ENCODE measurements at regions not wholly inside any gene's neighbourhood (a gene's known extent, or its start where the extent isn't known, plus 50 kb on each side); places are given as distances from the start of the nearest gene placed in this dataset.

DNA sequence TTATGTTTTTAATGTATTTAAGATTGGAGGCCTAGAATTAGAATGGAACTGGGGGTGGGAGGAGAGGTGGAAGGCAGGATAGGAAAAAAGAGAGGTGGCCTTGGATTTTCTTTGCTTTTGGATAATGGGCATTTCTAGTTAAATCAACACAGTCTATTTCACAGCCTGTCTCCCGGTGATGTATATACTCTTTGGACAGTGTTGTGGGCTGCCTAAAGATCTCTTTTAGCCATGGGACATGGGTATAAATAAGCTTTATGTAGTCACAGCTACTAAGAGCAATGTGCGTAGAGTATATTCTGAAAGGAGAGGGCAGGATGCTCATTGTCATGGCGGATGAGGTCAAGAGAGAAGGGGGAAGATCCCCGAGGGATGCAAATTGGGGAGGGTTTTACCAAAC lies 1084.4 kb upstream of the RBFOX1 start:
- peaks cover 6% of the 10 kb centered on the region; the same call in 1 of the 2 replicates for H3K9me3 ChIP-seq (ENCODE audit: low read length)
- no peak for ATAC-seq
- no peak overlapping the region for H3K4me3 ChIP-seq (replicated peaks in 1 of 3; ENCODE audit: insufficient read depth in 1 of 3, low read depth in 2 of 3, low read length in 3 of 3)
- DNase-seq (ENCODE audit: low spot score), result no peak
- no peak overlapping the region for H3K27ac ChIP-seq (ENCODE audit: extremely low read length, insufficient read depth, low read length)
- H4K20me1 ChIP-seq (ENCODE audit: insufficient read depth, low read length), result no peaks in the 10 kb centered on the region
- intact Hi-C loops (cut with micrococcal nuclease; ENCODE audit: unreplicated experiment) (no loop called here), in situ Hi-C loops (cut with HindIII; ENCODE audit: extremely low pct_ligation_motif_present, low pct_unique_long_range_greater_than_20kb) (no loop called here)
- CTCF ChIA-PET (ENCODE audit: low intra/inter-chr PET ratio, low total read pairs), result no interaction called here
- no peaks in the 10 kb centered on the region for H3K36me3 ChIP-seq (replicated peaks in 1 of 2; ENCODE audit: control insufficient read depth in 1 of 2, insufficient read depth in 2 of 2, low read length in 2 of 2)
- no peaks in the 10 kb centered on the region for H3K27me3 ChIP-seq (ENCODE audit: control insufficient read depth in 1 of 2, insufficient read depth in 2 of 2, low read length in 2 of 2)
- no TSS peak for BruUV-seq (replicated peaks)
- no peaks in the 10 kb centered on the region for H3K4me1 ChIP-seq (ENCODE audit: insufficient read depth, low read length)
- no peaks in the 10 kb centered on the region for H3K79me2 ChIP-seq (ENCODE audit: insufficient read depth, low read length)
- no peak for FAIRE-seq
- no peak overlapping the region for H3K4me2 ChIP-seq (ENCODE audit: low read depth, low read length)
- POLR2A ChIA-PET, result no interaction called here
- H2AFZ ChIP-seq (ENCODE audit: low read length), result no peak overlapping the region
- H3K9ac ChIP-seq (ENCODE audit: insufficient read depth, low read depth, low read length), result no peak overlapping the region
- WGBS (ENCODE audit: low lambda C conversion rate), result 49% methylated on average over 4 of the region's 4 CpGs
- TF ChIP-seq RBFOX2 (IDR thresholded peaks at IDR 0.05; ENCODE audit: low read depth, low read length) (no peak), NFRKB (IDR thresholded peaks at IDR 0.05) (no peak), TOE1 (CRISPR knock-in tag; IDR thresholded peaks at IDR 0.05) (no peak), NR2F6 (IDR thresholded peaks at IDR 0.05) (no peak), NR2F6 (CRISPR knock-in tag; IDR thresholded peaks at IDR 0.05) (no peak), ZNF878 (CRISPR knock-in tag; IDR thresholded peaks at IDR 0.05) (no peak), CHD2 (IDR thresholded peaks at IDR 0.05; ENCODE audit: low read depth, low read length) (no peak), ZNF136 (CRISPR knock-in tag; IDR thresholded peaks at IDR 0.05; ENCODE audit: low read depth) (no peak), KLF16 (CRISPR knock-in tag; IDR thresholded peaks at IDR 0.05) (no peak), HNRNPK (IDR thresholded peaks at IDR 0.05; ENCODE audit: low read depth, low read length, poor library complexity, severe bottlenecking) (no peak), GZF1 (CRISPR knock-in tag; IDR thresholded peaks at IDR 0.05) (no peak), RBM22 (optimal IDR thresholded peaks at IDR 0.05; ENCODE audit: low read length) (no peak), ZNF788 (CRISPR knock-in tag; IDR thresholded peaks at IDR 0.05; ENCODE audit: borderline replicate concordance) (no peak)
- TF ChIP-seq, protein P1, sequence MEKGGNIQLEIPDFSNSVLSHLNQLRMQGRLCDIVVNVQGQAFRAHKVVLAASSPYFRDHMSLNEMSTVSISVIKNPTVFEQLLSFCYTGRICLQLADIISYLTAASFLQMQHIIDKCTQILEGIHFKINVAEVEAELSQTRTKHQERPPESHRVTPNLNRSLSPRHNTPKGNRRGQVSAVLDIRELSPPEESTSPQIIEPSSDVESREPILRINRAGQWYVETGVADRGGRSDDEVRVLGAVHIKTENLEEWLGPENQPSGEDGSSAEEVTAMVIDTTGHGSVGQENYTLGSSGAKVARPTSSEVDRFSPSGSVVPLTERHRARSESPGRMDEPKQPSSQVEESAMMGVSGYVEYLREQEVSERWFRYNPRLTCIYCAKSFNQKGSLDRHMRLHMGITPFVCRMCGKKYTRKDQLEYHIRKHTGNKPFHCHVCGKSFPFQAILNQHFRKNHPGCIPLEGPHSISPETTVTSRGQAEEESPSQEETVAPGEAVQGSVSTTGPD (CRISPR knock-in tag; IDR thresholded peaks at IDR 0.05), result no peak
- TF ChIP-seq, protein P2, sequence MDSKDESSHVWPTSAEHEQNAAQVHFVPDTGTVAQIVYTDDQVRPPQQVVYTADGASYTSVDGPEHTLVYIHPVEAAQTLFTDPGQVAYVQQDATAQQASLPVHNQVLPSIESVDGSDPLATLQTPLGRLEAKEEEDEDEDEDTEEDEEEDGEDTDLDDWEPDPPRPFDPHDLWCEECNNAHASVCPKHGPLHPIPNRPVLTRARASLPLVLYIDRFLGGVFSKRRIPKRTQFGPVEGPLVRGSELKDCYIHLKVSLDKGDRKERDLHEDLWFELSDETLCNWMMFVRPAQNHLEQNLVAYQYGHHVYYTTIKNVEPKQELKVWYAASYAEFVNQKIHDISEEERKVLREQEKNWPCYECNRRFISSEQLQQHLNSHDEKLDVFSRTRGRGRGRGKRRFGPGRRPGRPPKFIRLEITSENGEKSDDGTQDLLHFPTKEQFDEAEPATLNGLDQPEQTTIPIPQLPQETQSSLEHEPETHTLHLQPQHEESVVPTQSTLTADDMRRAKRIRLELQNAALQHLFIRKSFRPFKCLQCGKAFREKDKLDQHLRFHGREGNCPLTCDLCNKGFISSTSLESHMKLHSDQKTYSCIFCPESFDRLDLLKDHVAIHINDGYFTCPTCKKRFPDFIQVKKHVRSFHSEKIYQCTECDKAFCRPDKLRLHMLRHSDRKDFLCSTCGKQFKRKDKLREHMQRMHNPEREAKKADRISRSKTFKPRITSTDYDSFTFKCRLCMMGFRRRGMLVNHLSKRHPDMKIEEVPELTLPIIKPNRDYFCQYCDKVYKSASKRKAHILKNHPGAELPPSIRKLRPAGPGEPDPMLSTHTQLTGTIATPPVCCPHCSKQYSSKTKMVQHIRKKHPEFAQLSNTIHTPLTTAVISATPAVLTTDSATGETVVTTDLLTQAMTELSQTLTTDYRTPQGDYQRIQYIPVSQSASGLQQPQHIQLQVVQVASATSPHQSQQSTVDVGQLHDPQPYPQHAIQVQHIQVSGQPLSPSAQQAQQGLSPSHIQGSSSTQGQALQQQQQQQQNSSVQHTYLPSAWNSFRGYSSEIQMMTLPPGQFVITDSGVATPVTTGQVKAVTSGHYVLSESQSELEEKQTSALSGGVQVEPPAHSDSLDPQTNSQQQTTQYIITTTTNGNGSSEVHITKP (CRISPR knock-in tag; IDR thresholded peaks at IDR 0.05; ENCODE audit: low read depth), result no peak
- TF ChIP-seq, protein P3, sequence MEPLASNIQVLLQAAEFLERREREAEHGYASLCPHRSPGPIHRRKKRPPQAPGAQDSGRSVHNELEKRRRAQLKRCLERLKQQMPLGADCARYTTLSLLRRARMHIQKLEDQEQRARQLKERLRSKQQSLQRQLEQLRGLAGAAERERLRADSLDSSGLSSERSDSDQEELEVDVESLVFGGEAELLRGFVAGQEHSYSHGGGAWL (CRISPR knock-in tag; IDR thresholded peaks at IDR 0.05), result no peak
- TF ChIP-seq, protein P4, sequence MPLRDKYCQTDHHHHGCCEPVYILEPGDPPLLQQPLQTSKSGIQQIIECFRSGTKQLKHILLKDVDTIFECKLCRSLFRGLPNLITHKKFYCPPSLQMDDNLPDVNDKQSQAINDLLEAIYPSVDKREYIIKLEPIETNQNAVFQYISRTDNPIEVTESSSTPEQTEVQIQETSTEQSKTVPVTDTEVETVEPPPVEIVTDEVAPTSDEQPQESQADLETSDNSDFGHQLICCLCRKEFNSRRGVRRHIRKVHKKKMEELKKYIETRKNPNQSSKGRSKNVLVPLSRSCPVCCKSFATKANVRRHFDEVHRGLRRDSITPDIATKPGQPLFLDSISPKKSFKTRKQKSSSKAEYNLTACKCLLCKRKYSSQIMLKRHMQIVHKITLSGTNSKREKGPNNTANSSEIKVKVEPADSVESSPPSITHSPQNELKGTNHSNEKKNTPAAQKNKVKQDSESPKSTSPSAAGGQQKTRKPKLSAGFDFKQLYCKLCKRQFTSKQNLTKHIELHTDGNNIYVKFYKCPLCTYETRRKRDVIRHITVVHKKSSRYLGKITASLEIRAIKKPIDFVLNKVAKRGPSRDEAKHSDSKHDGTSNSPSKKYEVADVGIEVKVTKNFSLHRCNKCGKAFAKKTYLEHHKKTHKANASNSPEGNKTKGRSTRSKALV (CRISPR knock-in tag; IDR thresholded peaks at IDR 0.05), result no peak

Measured in HepG2 (cell line).